ENCODE measurements at regions not wholly inside any gene's neighbourhood (a gene's known extent, or its start where the extent isn't known, plus 50 kb on each side); places are given as distances from the start of the nearest gene placed in this dataset.
"Not testable (repeated sequence)": the region's sequence is repeated elsewhere in the genome, so short reads cannot be mapped to it uniquely, and the experiment has no call there.

- no peak for DNase-seq
Observed at GRCh38 chr4:130722361-130722760, 1626.4 kb downstream of the C4orf33 start.

GRCh38 chr4:130736436-130737185 is 1640.7 kb downstream of the C4orf33 start:
- DNase-seq: no peak

GRCh38 chr4:130738233-130738632 is 1642.3 kb downstream of the C4orf33 start:
- no peak for DNase-seq

DNA sequence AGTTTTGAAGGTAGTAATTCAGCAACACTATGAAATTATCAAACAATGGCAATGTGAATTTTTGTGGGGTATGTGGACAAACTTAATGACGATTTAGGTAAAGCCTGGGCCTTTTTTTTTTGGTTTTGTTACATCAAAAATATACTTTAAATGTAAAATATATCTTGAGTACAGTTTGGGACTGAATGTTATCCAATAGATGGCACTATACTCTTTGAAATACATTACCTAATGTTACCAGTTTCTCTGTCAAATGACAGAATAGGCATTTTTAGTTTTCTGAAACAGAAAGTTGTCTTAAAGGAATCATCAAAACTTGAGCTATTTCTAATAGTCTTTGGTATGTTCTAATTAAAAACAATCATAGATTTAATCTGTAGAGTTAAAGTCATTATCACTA is 1651.9 kb downstream of the C4orf33 start:
- no peak for DNase-seq

DNA sequence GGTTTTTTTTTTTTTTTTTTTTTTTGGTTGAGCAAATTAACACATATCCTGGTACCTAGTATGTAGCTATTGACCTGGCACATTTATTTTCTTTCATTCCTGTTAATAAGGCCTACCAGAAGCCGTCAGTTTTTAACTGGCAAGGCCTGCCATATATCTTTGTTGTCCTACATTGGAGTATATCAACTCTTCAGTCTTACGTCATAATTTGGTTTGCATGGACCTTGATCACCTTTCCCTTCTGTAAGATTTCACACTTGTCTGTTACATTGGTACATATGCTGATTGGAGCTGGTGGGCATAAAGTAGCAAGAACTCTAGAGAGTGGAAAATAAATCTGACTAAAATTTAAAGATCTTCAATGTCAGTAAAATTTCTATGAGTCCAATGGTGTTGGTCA is 1658.0 kb downstream of the C4orf33 start:
- DNase-seq: no peak

DNA sequence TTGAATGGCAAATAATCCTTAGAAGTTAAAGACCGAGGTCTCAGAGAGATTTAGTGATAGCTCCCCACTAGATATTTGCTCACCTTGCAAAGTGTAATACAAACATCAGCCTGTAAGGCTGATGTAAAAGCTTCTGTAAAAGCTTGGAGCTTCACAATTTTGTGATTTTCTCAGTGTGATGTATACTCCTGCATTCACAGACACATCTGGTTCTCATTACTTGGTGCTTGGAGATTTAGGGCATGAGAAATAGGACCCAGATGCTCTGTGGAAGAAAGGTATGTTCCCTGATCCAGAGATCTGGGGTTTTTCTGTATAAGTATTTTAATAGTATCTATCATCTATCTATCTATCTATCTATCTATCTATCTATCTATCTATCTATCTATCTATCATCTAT is 1664.3 kb downstream of the C4orf33 start:
- DNase-seq: no peak

DNA sequence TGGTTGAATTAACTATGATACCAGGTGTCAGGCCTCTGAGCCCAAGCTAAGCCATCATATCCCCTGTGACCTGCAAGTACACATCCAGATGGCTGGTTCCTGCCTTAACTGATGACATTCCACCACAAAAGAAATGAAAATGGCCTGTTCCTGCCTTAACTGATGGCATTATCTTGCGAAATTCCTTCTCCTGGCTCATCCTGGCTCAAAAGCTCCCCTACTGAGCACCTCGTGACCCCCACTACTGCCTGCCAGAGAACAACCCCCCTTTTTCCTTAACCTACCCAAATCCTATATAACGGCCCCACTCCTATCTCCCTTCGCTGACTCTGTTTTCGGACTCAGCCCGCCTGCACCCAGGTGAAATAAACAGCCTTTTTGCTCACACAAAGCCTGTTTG is 1671.4 kb downstream of the C4orf33 start:
- not testable (repeated sequence) for DNase-seq

DNA sequence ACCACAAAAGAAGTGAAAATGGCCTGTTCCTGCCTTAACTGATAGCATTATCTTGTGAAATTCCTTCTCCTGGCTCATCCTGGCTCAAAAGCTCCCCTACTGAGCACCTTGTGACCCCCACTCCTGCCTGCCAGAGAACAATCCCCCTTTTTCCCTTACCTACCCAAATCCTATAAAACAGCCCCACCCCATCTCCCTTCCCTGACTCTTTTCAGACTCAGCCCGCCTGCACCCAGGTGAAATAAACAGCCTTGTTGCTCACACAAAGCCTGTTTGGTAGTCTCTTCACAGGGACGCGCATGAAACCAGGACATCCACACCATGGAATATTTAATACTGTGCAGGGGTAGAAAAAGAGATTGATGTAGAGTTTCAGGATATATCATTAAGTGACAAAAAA is 1677.0 kb downstream of the C4orf33 start:
- not testable (repeated sequence) for DNase-seq

DNA sequence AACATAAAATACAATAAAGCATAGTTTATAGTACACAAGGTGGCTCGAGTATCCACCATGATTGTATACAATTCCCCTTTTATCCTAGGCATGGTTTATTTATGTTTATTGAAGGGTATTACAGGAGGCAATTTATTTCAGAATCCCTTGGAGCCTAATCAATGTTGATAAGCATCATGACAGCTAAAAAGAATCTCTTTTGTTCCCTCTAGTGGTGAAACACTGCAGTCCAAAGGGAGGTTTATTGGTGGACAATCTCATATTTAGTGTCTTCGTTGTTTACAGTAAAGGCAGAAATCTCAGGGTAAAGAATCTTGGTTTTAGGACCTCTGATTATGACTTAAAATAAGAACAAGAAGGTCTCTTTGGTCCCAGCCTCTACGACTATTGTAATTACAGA is 1712.5 kb downstream of the C4orf33 start:
- no peak for DNase-seq

GRCh38 chr4:130812117-130812765 is 1716.3 kb downstream of the C4orf33 start:
- no peak for DNase-seq

- DNase-seq: no peak
Observed at GRCh38 chr4:130814896-130815295, 1718.9 kb downstream of the C4orf33 start.

DNA sequence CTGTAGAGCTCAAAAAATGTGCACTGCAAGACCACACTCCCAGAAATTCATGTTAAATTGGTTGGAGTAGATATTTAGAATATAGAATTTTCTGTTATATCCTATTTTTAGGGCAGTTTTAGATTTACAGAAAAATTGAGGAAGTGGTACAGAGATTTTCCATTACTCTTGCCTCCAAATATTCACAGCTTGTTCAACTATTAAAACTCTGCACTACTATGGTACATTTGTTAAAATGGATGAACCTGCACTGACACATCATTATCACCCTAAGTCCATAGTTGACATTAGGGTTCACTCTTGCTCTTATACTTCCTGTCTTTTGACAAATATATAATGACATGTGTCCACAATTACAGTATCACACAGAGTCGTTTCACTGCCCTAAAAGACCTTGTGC is 1724.5 kb downstream of the C4orf33 start:
- no peak for DNase-seq

GRCh38 chr4:130825284-130825683 is 1729.3 kb downstream of the C4orf33 start:
- DNase-seq: no peak

- DNase-seq: no peak
Observed at GRCh38 chr4:130850019-130850524, 1754.1 kb downstream of the C4orf33 start.

DNA sequence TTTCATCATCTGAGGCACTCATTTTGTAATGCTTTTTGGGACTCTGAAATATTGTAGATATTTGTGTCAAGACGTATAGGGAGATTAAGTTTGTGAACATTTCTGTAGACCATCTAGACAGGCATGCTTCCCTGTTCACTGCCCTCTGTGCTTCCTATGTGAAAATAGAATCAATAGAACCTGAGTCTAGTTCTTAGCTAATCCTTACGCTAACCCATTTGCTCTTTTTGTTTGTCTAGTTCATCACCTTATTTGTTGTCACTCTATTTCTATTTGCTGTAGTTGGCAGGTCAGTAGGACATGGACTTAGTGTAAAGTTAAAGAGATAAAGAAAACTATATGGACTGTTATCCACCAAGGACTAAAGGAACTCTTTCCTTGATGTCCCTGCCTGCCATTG is 1755.2 kb downstream of the C4orf33 start:
- no peak for DNase-seq

DNA sequence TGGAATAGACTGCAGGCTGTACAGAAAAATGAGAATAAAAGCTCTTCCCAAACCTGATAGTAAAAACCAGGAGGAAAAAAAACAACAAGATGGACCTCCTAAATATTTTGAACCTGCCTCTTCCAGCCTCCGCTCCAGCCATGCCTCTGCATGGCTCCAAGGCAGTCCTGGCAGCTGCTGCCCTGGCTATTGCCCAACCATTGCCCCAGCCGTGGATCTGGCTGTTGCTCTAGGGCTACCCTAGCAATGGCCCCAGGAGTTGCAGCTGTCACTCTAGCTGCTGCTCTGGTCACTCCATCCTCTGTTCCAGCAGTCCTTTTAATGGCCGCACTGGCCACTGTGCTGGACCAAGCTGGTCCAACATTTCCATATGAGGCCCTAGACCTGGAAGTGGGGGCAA is 1756.0 kb downstream of the C4orf33 start:
- DNase-seq: no peak

DNA sequence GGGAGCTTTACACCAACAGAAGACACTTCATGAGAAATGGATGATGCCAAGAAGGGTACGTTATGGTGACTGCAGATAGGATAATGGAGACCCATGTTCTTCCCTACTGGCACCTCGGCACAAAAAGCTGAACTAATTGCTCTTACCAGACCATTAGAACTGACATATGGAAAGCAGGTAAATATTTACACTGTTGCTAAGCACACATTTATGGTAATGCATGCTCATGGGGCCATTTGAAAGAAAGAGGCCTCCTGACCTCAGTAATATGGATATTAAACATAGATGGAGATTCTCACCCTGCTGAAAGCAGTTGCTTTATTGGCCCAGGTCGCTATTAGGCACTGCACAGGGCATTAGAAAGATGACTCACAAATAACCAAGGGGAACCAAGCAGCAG is 1759.6 kb downstream of the C4orf33 start:
- no peak for DNase-seq

GRCh38 chr4:130859991-130860390 is 1764.0 kb downstream of the C4orf33 start:
- DNase-seq: no peak

GRCh38 chr4:130896920-130897319 is 1801.0 kb downstream of the C4orf33 start:
- DNase-seq: no peak

DNA sequence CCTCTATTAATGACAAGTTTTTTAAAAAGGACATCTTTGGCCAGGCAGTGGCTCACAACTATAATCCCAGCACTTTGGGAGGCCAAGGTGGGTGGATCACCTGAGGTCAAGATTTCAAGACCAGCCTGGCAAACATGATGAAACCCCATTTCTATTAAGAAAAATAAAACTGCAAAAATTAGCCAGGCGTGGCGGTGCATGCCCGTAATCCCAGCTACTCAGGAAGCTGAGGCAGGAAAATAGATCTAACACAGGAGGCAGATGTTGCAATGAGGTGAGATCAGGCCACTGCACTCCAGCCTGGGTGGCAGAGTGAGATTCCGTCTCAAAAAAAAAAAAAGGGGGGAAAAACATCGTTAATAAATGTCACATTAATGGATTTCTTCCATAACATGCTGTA is 1805.4 kb downstream of the C4orf33 start:
- no peak for DNase-seq

GRCh38 chr4:130922955-130923354 is 1827.0 kb downstream of the C4orf33 start:
- DNase-seq: no peak

DNA sequence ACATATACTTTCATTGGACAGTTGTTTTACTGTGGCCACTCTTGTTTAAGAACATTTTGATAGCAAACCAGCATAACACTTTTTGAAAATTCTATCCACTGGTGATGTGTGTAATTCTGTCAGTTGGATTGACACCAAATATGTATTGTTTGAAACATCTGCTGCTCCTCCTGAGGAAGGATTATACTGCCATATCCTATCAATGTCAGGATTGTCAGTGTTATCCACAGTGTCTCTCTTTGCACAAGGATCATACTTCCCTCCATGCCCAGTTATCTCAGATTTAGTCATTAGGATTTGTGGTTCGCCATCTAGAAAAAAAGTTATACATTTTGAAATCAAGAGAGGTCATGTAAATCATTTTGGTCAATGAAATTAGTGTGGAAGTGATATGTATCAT is 1859.6 kb downstream of the C4orf33 start:
- DNase-seq: no peak

- DNase-seq: no peak
Observed at GRCh38 chr4:130985371-130985770, 1889.4 kb downstream of the C4orf33 start.

GRCh38 chr4:130995988-130996387 is 1900.0 kb downstream of the C4orf33 start:
- DNase-seq: no peak

DNA sequence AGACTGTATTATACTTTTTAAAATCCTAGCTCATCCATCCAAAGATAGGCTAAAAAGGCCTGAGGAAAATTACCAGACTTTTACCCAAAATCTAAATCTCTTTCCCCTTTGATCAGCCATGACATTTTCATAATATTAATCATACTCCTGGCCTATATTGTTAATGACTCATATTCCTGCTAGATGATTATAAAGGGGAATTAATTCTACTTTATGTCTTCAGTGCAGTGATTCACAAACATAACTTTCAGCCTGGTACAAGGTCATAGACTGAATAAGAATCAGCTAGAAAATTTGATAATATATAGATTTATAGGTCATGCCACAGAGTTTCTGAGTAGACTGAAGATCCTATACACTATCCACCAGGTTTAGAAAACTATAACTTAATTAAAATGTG is 1905.4 kb downstream of the C4orf33 start:
- DNase-seq: no peak
